Heart left ventricle (tissue), 16 donors: ENCODE measurements at regions not wholly inside any gene's neighbourhood (a gene's known extent, or its start where the extent isn't known, plus 50 kb on each side); places are given as distances from the start of the nearest gene placed in this dataset.
A peak's percentile ranks its signal among the peaks of the same experiment; 100 is the strongest.

ENCODE experiments used
- ATAC-seq, 4 donors: fragments of 200-7000 bp; cut with Tn5 transposase; one replicate each; pipeline ENCODE4 v1.9.1; 2020 to 2022; ENCODE audit warnings: moderate library complexity in 4 of 4, mild to moderate bottlenecking in 3 of 4, moderate number of reproducible peaks in 1 of 4
- DNase-seq, 5 donors: peaks; one replicate each; pipeline ENCODE4 v3.0.0-alpha.2; 2020
- H3K27ac ChIP-seq, 12 donors: fragments of 200-600 bp; sonication (generic) in 4 of 12; one replicate each; pipeline versions ENCODE4 v1.5.0 to v1.8.0; 2016 to 2022; ENCODE audit warnings: mild to moderate bottlenecking in 2 of 12
- H3K27me3 ChIP-seq, 9 donors: fragments of 200-600 bp; sonication (generic) in 2 of 9; one replicate each; pipeline versions ENCODE4 v1.5.1 to v1.8.0; 2016 to 2022; ENCODE audit warnings: mild to moderate bottlenecking in 3 of 9
- H3K36me3 ChIP-seq, 9 donors: fragments of 200-600 bp; sonication (generic) in 2 of 9; one replicate each; pipeline versions ENCODE4 v1.5.0 to v1.8.0; 2018 to 2022; ENCODE audit warnings: mild to moderate bottlenecking in 2 of 9
- H3K4me1 ChIP-seq, 12 donors: fragments of 200-600 bp; sonication (generic) in 4 of 12; one replicate each; pipeline versions ENCODE4 v1.5.0 to v1.8.0; 2016 to 2022; ENCODE audit warnings: mild to moderate bottlenecking in 3 of 12
- H3K4me3 ChIP-seq, 12 donors: fragments of 200-600 bp; sonication (generic) in 4 of 12; one replicate each; pipeline versions ENCODE4 v1.5.0 to v1.8.0; 2017 to 2022; ENCODE audit warnings: mild to moderate bottlenecking in 9 of 12, moderate library complexity in 4 of 12
- H3K9me3 ChIP-seq, 12 donors: fragments of 200-600 bp; sonication (generic) in 4 of 12; one replicate each; pipeline versions ENCODE4 v1.5.0 to v1.8.0; 2016 to 2022; ENCODE audit warnings: mild to moderate bottlenecking in 1 of 12
- POLR2A ChIP-seq, 2 donors: fragments of 450-650 bp; IDR thresholded peaks; one replicate each; pipeline ENCODE4 v1.6.1; 2017; ENCODE audit warnings: antibody characterized with exemption in 2 of 2, mild to moderate bottlenecking in 2 of 2, moderate library complexity in 2 of 2
- WGBS, 4 donors: extraction: QIAGEN DNeasy Blood & Tissue Kit in 2 of 4; methylation state at CpG; one replicate each; pipeline versions ENCODE4 v1.1.5 to v1.1.7; 2013 to 2018; 5-methylcytosine and 5-hydroxymethylcytosine counted together
- intact Hi-C, 10 donors: fragments of 100-400 bp; cut with DNase I; formaldehyde crosslinking; loops; one replicate each; pipeline versions ENCODE4 v1.11.1 to v1.14.2; 2022
- TF ChIP-seq, protein P1 (sequence below), 12 donors: fragments of 200-600 bp; sonication (generic) in 4 of 12; IDR thresholded peaks; one replicate each; pipeline versions ENCODE4 v1.5.0 to v1.8.0; 2018 to 2022; ENCODE audit warnings: antibody characterized with exemption in 12 of 12, mild to moderate bottlenecking in 5 of 12
- donor health status: ischemic (EF 13 %, LVEDD 7.1; RV severe dilation, severe dysfunction).
- donor health status: healthy with polysubstance abuse.
- donor health status: DM: no; HTN: yes; CAD: no.
- donor health status: DM: no; HTN: no; CAD: no.
- donor health status: ischemic (EF 25% LVEDD 6.9; RV normal size, moderate dysfunction).
- donor health status: ischemic (EF 25% LVEDD 5.7; RV mildly dilated, moderate dysfunction).
- donor health status: healthy.
- donor health status: DM: yes; HTN: yes; CAD: no.
- donor health status: ischemic (EF 35%, LVEDD 5.7; RV mildly dilated, moderate dysfunction).
- donor health status: nonischemic (EF 11% LVEDD 7.7; RV severe dilation, severe dysfunction).
- donor health status: DM: yes; HTN: yes; CAD: no.
- donor health status: PGD.
- donor health status: ischemic (EF 29% LVEDD 5.4; RV normal size, mild dysfunction).
- donor health status: nonischemic (EF 23%, LVEDD 6.1; RV moderate dilation, normal function).

DNA sequence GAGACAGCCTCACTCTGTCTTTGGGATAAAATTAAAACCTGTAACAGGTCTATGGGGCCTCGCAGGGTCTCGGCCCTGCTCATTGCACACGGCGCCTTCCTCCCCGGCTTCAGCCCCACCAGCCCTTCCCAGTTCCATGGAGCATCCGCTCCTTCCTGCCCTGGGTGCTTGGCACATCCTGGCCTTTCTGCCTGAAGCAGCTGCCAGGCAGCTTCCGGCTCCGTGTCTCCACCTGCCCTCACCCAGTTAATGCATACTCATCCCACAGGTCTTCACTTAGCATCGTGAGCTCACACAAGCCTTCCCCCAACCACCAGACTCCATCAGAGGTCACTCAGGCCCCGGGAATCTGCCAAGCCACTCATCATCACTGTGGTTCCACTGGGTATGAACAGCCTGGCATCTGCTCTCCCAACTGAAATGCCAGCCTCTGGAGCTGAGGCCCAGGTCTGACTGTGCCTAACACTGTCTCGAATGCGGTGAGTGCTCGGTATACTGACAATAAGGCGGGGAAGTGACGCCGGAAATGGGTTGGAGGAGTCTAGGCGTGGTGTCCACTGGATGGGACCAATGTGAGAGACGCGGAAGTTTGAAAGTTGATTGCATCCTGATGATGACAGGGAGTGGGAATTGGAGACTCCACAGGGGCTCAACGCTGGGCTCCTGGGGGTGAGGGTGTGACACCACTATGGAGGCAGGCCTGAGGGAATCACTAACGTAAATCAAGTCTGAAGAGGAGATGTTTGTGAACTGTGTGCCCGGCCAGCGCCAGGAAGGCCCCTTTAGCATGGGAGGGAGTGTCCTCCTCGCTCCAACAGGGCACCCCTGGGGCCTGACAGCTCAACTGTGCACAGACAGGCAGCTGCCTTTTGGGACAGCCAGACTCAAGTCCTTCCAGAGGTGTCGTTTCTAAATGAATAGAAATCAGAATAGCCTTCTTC, 245.8 kb downstream of the TTLL2 start:
- no peak overlapping the region for H3K27ac ChIP-seq
- H3K27me3 ChIP-seq = no peaks in the 10 kb centered on the region
- H3K4me1 ChIP-seq = peaks cover 0 to 40% (median 19%) of the 10 kb centered on the region in 12 donors
- no peak for ATAC-seq
- no peak for TF ChIP-seq POLR2A (IDR thresholded peaks at IDR 0.05)
- TF ChIP-seq, protein P1, sequence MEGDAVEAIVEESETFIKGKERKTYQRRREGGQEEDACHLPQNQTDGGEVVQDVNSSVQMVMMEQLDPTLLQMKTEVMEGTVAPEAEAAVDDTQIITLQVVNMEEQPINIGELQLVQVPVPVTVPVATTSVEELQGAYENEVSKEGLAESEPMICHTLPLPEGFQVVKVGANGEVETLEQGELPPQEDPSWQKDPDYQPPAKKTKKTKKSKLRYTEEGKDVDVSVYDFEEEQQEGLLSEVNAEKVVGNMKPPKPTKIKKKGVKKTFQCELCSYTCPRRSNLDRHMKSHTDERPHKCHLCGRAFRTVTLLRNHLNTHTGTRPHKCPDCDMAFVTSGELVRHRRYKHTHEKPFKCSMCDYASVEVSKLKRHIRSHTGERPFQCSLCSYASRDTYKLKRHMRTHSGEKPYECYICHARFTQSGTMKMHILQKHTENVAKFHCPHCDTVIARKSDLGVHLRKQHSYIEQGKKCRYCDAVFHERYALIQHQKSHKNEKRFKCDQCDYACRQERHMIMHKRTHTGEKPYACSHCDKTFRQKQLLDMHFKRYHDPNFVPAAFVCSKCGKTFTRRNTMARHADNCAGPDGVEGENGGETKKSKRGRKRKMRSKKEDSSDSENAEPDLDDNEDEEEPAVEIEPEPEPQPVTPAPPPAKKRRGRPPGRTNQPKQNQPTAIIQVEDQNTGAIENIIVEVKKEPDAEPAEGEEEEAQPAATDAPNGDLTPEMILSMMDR (IDR thresholded peaks at IDR 0.05) = no peak
- no peaks in the 10 kb centered on the region for H3K36me3 ChIP-seq
- no peak for DNase-seq
- intact Hi-C loops = no loop called here
- H3K4me3 ChIP-seq = no peak overlapping the region
- WGBS, 4 donors = 95 to 97% (median 96%) methylated on average over 25 of the region's 25 CpGs
- H3K9me3 ChIP-seq = no peaks in the 10 kb centered on the region

DNA sequence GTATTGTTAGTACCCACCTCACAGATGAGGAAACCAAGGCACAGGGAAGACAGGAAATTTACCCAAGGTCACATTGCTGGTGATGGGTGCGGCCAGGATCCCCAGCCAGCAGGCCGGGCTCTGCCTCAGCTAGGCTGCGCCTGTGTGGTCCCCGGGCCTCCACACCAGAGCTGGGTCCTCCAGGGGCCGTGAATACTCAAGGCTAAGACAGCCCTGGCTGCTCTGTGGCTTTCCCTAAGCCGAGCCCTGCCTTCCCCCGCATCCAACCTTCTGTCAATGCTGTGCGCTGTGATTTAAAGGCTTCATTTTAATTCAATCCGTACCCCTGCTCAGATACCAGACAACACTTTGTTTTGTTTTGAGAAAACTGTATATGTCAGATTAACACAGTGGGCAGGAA, 246.7 kb downstream of the TTLL2 start:
- Histone ChIP-seq H3K4me3 (no peak overlapping the region), H3K36me3 (no peaks in the 10 kb centered on the region), H3K27me3 (no peaks in the 10 kb centered on the region), H3K9me3 (no peaks in the 10 kb centered on the region), H3K27ac (no peak overlapping the region), H3K4me1 (peaks cover 0 to 32% (median 12%) of the 10 kb centered on the region in 12 donors)
- no peak for DNase-seq
- intact Hi-C loops = no loop called here
- WGBS, 4 donors = 86 to 97% (median 93%) methylated on average over 9 of the region's 9 CpGs
- ATAC-seq = no peak
- TF ChIP-seq, protein P1 (IDR thresholded peaks at IDR 0.05) = no peak
- no peak for TF ChIP-seq POLR2A (IDR thresholded peaks at IDR 0.05)

DNA sequence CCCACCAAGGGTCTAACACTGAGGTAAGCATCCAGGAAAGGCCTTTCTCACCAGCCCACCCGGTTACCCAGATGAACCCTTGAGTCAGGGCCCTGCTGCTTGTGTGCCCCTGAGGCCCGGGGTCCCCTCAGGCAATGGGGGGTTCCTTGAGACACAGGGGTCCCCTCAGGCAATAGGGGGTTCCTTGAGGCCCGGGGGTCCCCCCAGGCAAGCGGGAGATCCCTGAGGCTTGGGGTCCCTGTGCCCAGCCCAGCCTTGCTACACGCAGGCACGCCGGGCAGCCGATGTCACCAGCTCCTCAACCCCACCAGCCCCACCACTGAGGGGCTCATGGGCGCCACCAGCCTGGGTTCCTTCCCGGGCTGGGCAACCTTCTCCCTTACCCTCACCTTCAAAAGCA, 247.2 kb downstream of the TTLL2 start:
- WGBS, 4 donors = 92 to 97% (median 94%) methylated on average over 6 to 10 of the region's 10 CpGs
- no peak for TF ChIP-seq POLR2A (IDR thresholded peaks at IDR 0.05)
- TF ChIP-seq, protein P1 (IDR thresholded peaks at IDR 0.05) = no peak
- DNase-seq (no peak), ATAC-seq (no peak)
- Histone ChIP-seq H3K27me3 (no peaks in the 10 kb centered on the region), H3K27ac (no peak overlapping the region), H3K36me3 (no peaks in the 10 kb centered on the region), H3K4me1 (peaks cover 0 to 26% (median 7%) of the 10 kb centered on the region in 12 donors), H3K9me3 (no peaks in the 10 kb centered on the region), H3K4me3 (no peak overlapping the region)
- intact Hi-C loops = no loop called here

DNA sequence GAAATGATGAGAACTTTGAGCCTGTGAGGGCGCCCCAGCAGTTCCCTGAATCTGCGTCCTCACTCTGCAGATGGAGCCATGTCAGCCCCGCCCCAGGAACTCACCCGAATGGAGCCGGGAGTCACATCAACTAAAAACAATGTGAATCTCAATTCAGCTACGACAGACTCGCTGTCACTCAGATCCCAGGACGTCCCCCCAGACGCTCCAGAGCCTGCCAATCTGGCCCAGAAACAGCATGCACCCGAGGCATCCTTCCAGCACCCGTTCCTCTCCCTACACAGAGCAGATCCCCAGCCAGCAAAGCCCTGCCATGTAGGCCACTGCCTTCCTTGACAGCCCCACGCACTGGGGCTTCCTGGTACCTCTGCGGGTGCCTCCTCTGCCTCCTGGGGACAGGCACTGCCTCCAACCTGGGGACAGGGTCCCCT, 248.0 kb downstream of the TTLL2 start:
- Histone ChIP-seq H3K27me3 (no peaks in the 10 kb centered on the region), H3K9me3 (no peaks in the 10 kb centered on the region), H3K36me3 (no peaks in the 10 kb centered on the region), H3K4me1 (peaks cover 0 to 19% (median 6%) of the 10 kb centered on the region in 12 donors), H3K4me3 (no peak overlapping the region), H3K27ac (peak overlapping the region in 4 of 12 donors; percentile 26 to 52 (median 33))
- ATAC-seq = peak in 2 of 4 donors; percentile 17 to 36
- WGBS, 4 donors = 68 to 85% (median 73%) methylated on average over 13 of the region's 13 CpGs
- DNase-seq = no peak
- intact Hi-C loops = no loop called here
- TF ChIP-seq, protein P1 (IDR thresholded peaks at IDR 0.05) = no peak
- TF ChIP-seq POLR2A (IDR thresholded peaks at IDR 0.05) = no peak
